ENCODE measurements at regions not wholly inside any gene's neighbourhood (a gene's known extent, or its start where the extent isn't known, plus 50 kb on each side); places are given as distances from the start of the nearest gene placed in this dataset.

- no peak for DNase-seq (ENCODE audit: low read depth)
- no peak overlapping the region for H3K4me3 ChIP-seq (ENCODE audit: low read depth, low read length)
- TF ChIP-seq, protein P1, sequence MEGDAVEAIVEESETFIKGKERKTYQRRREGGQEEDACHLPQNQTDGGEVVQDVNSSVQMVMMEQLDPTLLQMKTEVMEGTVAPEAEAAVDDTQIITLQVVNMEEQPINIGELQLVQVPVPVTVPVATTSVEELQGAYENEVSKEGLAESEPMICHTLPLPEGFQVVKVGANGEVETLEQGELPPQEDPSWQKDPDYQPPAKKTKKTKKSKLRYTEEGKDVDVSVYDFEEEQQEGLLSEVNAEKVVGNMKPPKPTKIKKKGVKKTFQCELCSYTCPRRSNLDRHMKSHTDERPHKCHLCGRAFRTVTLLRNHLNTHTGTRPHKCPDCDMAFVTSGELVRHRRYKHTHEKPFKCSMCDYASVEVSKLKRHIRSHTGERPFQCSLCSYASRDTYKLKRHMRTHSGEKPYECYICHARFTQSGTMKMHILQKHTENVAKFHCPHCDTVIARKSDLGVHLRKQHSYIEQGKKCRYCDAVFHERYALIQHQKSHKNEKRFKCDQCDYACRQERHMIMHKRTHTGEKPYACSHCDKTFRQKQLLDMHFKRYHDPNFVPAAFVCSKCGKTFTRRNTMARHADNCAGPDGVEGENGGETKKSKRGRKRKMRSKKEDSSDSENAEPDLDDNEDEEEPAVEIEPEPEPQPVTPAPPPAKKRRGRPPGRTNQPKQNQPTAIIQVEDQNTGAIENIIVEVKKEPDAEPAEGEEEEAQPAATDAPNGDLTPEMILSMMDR (conservative IDR thresholded peaks at IDR 0.05; ENCODE audit: low read depth, low read length) = no peak
These were observed 496.1 kb downstream of the SHQ1 start for GRCh38 chr3:72352176-72352575.

DNA sequence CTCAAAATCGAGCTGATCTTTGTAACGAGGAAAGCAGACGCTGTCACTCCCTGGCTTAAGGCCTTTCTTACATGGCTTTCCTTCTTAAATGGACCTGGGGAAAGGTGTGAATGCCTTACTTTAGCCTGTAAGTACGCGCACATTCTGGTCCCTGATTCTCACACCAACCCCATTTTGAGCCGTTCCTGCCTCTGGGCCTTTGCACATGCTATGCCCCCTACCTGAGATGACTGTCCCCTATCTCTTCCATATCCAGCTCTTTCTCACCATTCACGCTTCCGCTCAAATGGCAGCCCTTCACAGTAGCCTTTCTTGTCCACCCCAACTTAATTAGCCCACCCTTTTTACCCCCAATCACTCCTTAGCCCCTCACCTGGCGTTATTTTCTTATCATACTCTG, 496.7 kb downstream of the SHQ1 start:
- DNase-seq (ENCODE audit: low read depth) = no peak
- TF ChIP-seq, protein P1 (conservative IDR thresholded peaks at IDR 0.05; ENCODE audit: low read depth, low read length) = no peak

DNA sequence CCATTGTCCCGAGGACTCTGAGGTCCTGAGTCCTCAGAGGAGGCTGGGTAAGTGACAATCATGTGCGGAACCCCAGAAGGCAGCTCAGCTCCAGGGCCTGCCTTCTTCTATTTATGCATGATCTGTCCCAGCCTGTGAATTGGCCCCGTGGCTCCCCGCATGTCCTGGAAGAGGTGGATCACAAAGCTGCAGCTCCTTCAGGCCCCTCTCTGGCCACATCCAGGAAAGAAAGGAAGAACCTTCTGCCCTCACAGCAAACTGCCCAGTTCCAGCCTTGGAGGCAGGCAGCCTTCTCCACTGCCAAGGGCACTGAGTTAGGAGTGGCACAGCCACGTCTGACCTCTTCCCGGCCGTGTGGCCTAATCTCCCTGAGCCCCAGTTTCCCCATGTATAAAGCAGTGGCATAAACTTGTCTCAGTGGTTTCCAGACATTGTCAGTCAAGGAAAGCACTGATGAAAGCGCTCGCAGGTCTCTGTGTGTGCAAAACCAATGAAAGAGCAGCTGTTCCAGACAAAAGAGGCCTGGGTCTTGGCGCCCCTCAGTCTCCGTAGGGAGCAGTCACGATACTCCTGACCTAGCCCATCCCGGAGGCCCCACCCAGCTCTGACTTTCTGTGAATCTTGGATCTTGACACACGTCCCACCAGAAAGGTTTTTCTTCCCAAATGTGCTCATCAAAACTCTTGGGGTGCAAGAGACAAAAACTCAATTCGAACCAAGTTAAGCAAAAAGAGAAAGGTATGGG, 497.3 kb downstream of the SHQ1 start:
- H3K4me3 ChIP-seq (ENCODE audit: low read depth, low read length) = no peak overlapping the region
- TF ChIP-seq, protein P1 (conservative IDR thresholded peaks at IDR 0.05; ENCODE audit: low read depth, low read length) = no peak
- DNase-seq (ENCODE audit: low read depth) = no peak

More for the DNA sequence above, 496.7 kb downstream of the SHQ1 start:
- no peak overlapping the region for H3K4me3 ChIP-seq (ENCODE audit: low read depth, low read length)

- H3K4me3 ChIP-seq (ENCODE audit: low read depth, low read length) = no peak overlapping the region
- no peak for DNase-seq (ENCODE audit: low read depth)
- TF ChIP-seq, protein P1 (conservative IDR thresholded peaks at IDR 0.05; ENCODE audit: low read depth, low read length) = no peak
These were observed 499.9 kb downstream of the SHQ1 start for GRCh38 chr3:72348357-72348756.

- peak; percentile 56 for DNase-seq (ENCODE audit: low read depth)
- H3K4me3 ChIP-seq (ENCODE audit: low read depth, low read length) = no peak overlapping the region
- TF ChIP-seq, protein P1 (conservative IDR thresholded peaks at IDR 0.05; ENCODE audit: low read depth, low read length) = no peak
These were observed 500.4 kb downstream of the SHQ1 start for GRCh38 chr3:72347819-72348319.

- DNase-seq (ENCODE audit: low read depth) = peak; percentile 98
- TF ChIP-seq, protein P1 (conservative IDR thresholded peaks at IDR 0.05; ENCODE audit: low read depth, low read length) = no peak
- no peak overlapping the region for H3K4me3 ChIP-seq (ENCODE audit: low read depth, low read length)
These were observed 501.7 kb downstream of the SHQ1 start for GRCh38 chr3:72346526-72346926.

GRCh38 chr3:72345980-72346379, 502.3 kb downstream of the SHQ1 start:
- TF ChIP-seq, protein P1 (conservative IDR thresholded peaks at IDR 0.05; ENCODE audit: low read depth, low read length) = no peak
- H3K4me3 ChIP-seq (ENCODE audit: low read depth, low read length) = no peak overlapping the region
- no peak for DNase-seq (ENCODE audit: low read depth)

Measured in choroid plexus epithelial cell (primary cell).